ENCODE measurements at regions not wholly inside any gene's neighbourhood (a gene's known extent, or its start where the extent isn't known, plus 50 kb on each side); places are given as distances from the start of the nearest gene placed in this dataset.

- no peak for TF ChIP-seq CHD7 (IDR thresholded peaks at IDR 0.05; ENCODE audit: insufficient replicate concordance, low read length)
- no peak for TF ChIP-seq SP1 (IDR thresholded peaks at IDR 0.05; ENCODE audit: low read depth, low read length)
- no peak for TF ChIP-seq BACH1 (IDR thresholded peaks at IDR 0.05; ENCODE audit: low read length)
- no peak for TF ChIP-seq PHF8 (conservative IDR thresholded peaks at IDR 0.05; ENCODE audit: low read depth, low read length)
- no peak for TF ChIP-seq E2F6 (IDR thresholded peaks at IDR 0.05)
- TF ChIP-seq CREB1 (IDR thresholded peaks at IDR 0.05): no peak
- TF ChIP-seq, protein P1, sequence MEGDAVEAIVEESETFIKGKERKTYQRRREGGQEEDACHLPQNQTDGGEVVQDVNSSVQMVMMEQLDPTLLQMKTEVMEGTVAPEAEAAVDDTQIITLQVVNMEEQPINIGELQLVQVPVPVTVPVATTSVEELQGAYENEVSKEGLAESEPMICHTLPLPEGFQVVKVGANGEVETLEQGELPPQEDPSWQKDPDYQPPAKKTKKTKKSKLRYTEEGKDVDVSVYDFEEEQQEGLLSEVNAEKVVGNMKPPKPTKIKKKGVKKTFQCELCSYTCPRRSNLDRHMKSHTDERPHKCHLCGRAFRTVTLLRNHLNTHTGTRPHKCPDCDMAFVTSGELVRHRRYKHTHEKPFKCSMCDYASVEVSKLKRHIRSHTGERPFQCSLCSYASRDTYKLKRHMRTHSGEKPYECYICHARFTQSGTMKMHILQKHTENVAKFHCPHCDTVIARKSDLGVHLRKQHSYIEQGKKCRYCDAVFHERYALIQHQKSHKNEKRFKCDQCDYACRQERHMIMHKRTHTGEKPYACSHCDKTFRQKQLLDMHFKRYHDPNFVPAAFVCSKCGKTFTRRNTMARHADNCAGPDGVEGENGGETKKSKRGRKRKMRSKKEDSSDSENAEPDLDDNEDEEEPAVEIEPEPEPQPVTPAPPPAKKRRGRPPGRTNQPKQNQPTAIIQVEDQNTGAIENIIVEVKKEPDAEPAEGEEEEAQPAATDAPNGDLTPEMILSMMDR (IDR thresholded peaks at IDR 0.05; ENCODE audit: control extremely low read depth in 1 of 3, insufficient read depth in 1 of 3, low read depth in 1 of 3, low read length in 3 of 3): no peak
Measured at GRCh38 chr11:81052344-81053158, 1611.7 kb upstream of the TENM4 start (continued).

Data from H1 (cell line).